GM12892 (cell line): ENCODE measurements at regions not wholly inside any gene's neighbourhood (a gene's known extent, or its start where the extent isn't known, plus 50 kb on each side); places are given as distances from the start of the nearest gene placed in this dataset.

Source experiments
- POLR2A ChIP-seq: IDR thresholded peaks from 2 replicates; pipeline ENCODE4 v1.6.1; 2011; ENCODE audit warnings: low read depth, low read length, control low read depth
- POLR2AphosphoS5 ChIP-seq: IDR thresholded peaks from 2 replicates; pipeline ENCODE4 v1.6.1; 2011; ENCODE audit warnings: low read depth, low read length, control low read depth
- TAF1 ChIP-seq: IDR thresholded peaks from 2 replicates; pipeline ENCODE4 v1.6.1; 2011; ENCODE audit warnings: low read depth, mild to moderate bottlenecking, control low read depth, low read length, borderline replicate concordance

DNA sequence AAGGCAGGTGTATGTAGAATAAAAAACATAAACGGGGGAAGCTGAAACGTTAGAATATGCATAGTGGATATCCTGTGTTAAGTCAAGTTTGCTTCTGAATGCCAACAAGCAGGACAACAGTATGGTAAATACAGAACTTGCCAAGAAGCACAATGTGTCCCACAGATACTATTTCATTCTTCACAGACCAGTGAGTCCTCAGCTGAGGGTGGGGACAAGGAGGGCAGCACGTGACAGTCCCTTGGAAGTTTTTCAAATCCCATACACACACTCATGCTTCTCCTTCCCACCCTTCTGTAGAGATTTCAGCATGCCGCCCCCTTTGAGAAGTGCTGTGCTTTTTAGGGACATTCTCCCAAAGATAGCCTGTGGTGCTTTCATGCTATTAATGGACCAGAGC lies 268.5 kb upstream of the ECI2 start:
- TF ChIP-seq POLR2AphosphoS5 = no peak
- TF ChIP-seq POLR2A = no peak
- TF ChIP-seq TAF1 = no peak
